HG03045 (cell line): ENCODE measurements at regions not wholly inside any gene's neighbourhood (a gene's known extent, or its start where the extent isn't known, plus 50 kb on each side); places are given as distances from the start of the nearest gene placed in this dataset.

ENCODE experiments used
- ATAC-seq: cut with Tn5 transposase; IDR thresholded peaks from one replicate; pipeline ENCODE4 v1.9.1; 2021; ENCODE audit warnings: mild to moderate bottlenecking, moderate library complexity; ENCODE audit not compliant: unreplicated experiment

- ATAC-seq, result no peak
These were observed 57.8 kb downstream of the PRLHR start for GRCh38 chr10:118537623-118538022.

GRCh38 chr10:118534136-118534535 lies 61.3 kb downstream of the PRLHR start:
- ATAC-seq, result no peak

GRCh38 chr10:118531105-118531852 lies 64.2 kb downstream of the PRLHR start:
- ATAC-seq, result no peak

- ATAC-seq, result no peak
These were observed 67.0 kb downstream of the PRLHR start for GRCh38 chr10:118528426-118528825.

GRCh38 chr10:118523775-118524174 lies 71.7 kb downstream of the PRLHR start:
- no peak for ATAC-seq

- ATAC-seq, result no peak
These were observed 72.5 kb downstream of the PRLHR start for GRCh38 chr10:118522791-118523498.

- no peak for ATAC-seq
These were observed 73.9 kb downstream of the PRLHR start for GRCh38 chr10:118521415-118522117.

- no peak for ATAC-seq
These were observed 75.2 kb downstream of the PRLHR start for GRCh38 chr10:118520116-118520742.

- ATAC-seq, result no peak
These were observed 77.4 kb downstream of the PRLHR start for GRCh38 chr10:118518095-118518494.

GRCh38 chr10:118516716-118517115 lies 78.7 kb downstream of the PRLHR start:
- ATAC-seq, result no peak

GRCh38 chr10:118513174-118513573 lies 82.3 kb downstream of the PRLHR start:
- ATAC-seq, result no peak

- ATAC-seq, result no peak
These were observed 83.7 kb downstream of the PRLHR start for GRCh38 chr10:118511711-118512110.

- no peak for ATAC-seq
These were observed 86.6 kb downstream of the PRLHR start for GRCh38 chr10:118508863-118509262.

GRCh38 chr10:118508355-118508754 lies 87.1 kb downstream of the PRLHR start:
- ATAC-seq, result no peak

- no peak for ATAC-seq
These were observed 88.5 kb downstream of the PRLHR start for GRCh38 chr10:118506671-118507590.

- no peak for ATAC-seq
These were observed 90.1 kb downstream of the PRLHR start for GRCh38 chr10:118505363-118505762.

GRCh38 chr10:118504467-118505205 lies 90.8 kb downstream of the PRLHR start:
- ATAC-seq, result no peak

GRCh38 chr10:118504044-118504443 lies 91.4 kb downstream of the PRLHR start:
- no peak for ATAC-seq

GRCh38 chr10:118503192-118503591 lies 92.3 kb downstream of the PRLHR start:
- ATAC-seq, result no peak
